ENCODE measurements at regions not wholly inside any gene's neighbourhood (a gene's known extent, or its start where the extent isn't known, plus 50 kb on each side); places are given as distances from the start of the nearest gene placed in this dataset.

- peaks cover 9% of the 10 kb centered on the region; the same call in 1 of the 2 replicates for H3K9me3 Mint-ChIP-seq
- DNase-seq (ENCODE audit: low spot score) (no peak), ATAC-seq (no peak)
- H3K36me3 Mint-ChIP-seq: no peaks in the 10 kb centered on the region
- no peak overlapping the region for H3K4me3 Mint-ChIP-seq
- H3K27me3 Mint-ChIP-seq (ENCODE audit: low read depth): no peaks in the 10 kb centered on the region
- H3K27ac Mint-ChIP-seq: no peak overlapping the region
- no peaks in the 10 kb centered on the region for H3K4me1 Mint-ChIP-seq
- CTCF ChIA-PET: no interaction called here
- POLR2A ChIA-PET: no interaction called here
- TF ChIP-seq AFF4 (CRISPR knock-in tag; IDR thresholded peaks at IDR 0.05; ENCODE audit: borderline replicate concordance): no peak
- no peak for TF ChIP-seq E2F4 (CRISPR knock-in tag; IDR thresholded peaks at IDR 0.05; ENCODE audit: borderline replicate concordance, low read depth)
- TF ChIP-seq E2F1 (CRISPR knock-in tag; IDR thresholded peaks at IDR 0.05): no peak
- no peak for TF ChIP-seq MAX (CRISPR knock-in tag; IDR thresholded peaks at IDR 0.05)
- TF ChIP-seq RORB (CRISPR knock-in tag; IDR thresholded peaks at IDR 0.05): no peak
- no peak for TF ChIP-seq ZNF532 (CRISPR knock-in tag; IDR thresholded peaks at IDR 0.05; ENCODE audit: borderline replicate concordance)
- no peak for TF ChIP-seq ZNF396 (CRISPR knock-in tag; IDR thresholded peaks at IDR 0.05; ENCODE audit: borderline replicate concordance)
- TF ChIP-seq ATF2 (CRISPR knock-in tag; IDR thresholded peaks at IDR 0.05; ENCODE audit: borderline replicate concordance, low read depth): no peak
- no peak for TF ChIP-seq CDX4 (CRISPR knock-in tag; IDR thresholded peaks at IDR 0.05; ENCODE audit: borderline replicate concordance)
- TF ChIP-seq CREM (CRISPR knock-in tag; IDR thresholded peaks at IDR 0.05): no peak
- TF ChIP-seq PRDM15 (CRISPR knock-in tag; IDR thresholded peaks at IDR 0.05): no peak
- no peak for TF ChIP-seq SOX15 (CRISPR knock-in tag; IDR thresholded peaks at IDR 0.05)
- no peak for TF ChIP-seq NFE2L1 (CRISPR knock-in tag; IDR thresholded peaks at IDR 0.05)
- TF ChIP-seq TEAD1 (CRISPR knock-in tag; IDR thresholded peaks at IDR 0.05): no peak
Observed at GRCh38 chr5:97250113-97250512, 67.1 kb upstream of the RIOK2 start.

Data from WTC11 (cell line).